Lower lobe of right lung (tissue), 2 donors: ENCODE measurements at regions not wholly inside any gene's neighbourhood (a gene's known extent, or its start where the extent isn't known, plus 50 kb on each side); places are given as distances from the start of the nearest gene placed in this dataset.

Experiments
- ATAC-seq, 2 donors: fragments of 200-7000 bp; cut with Tn5 transposase; one replicate each; pipeline ENCODE4 v1.9.1; 2020 to 2022; ENCODE audit warnings: mild to moderate bottlenecking in 2 of 2, moderate library complexity in 2 of 2
- DNase-seq: peaks from one replicate; pipeline ENCODE4 v3.0.0-alpha.2; 2020
- H3K27ac ChIP-seq: fragments of 200-600 bp; one replicate; pipeline ENCODE4 v1.8.0; 2022
- H3K27me3 ChIP-seq: fragments of 200-600 bp; one replicate; pipeline ENCODE4 v1.8.0; 2022; ENCODE audit warnings: low read depth
- H3K36me3 ChIP-seq: fragments of 200-600 bp; one replicate; pipeline ENCODE4 v1.8.0; 2022; ENCODE audit warnings: mild to moderate bottlenecking
- H3K4me1 ChIP-seq: fragments of 200-600 bp; one replicate; pipeline ENCODE4 v1.8.0; 2022
- H3K4me3 ChIP-seq: fragments of 200-600 bp; one replicate; pipeline ENCODE4 v1.8.0; 2022; ENCODE audit warnings: mild to moderate bottlenecking
- H3K9me3 ChIP-seq: fragments of 200-600 bp; one replicate; pipeline ENCODE4 v1.8.0; 2022
- intact Hi-C: fragments of 100-400 bp; cut with DNase I; formaldehyde crosslinking; loops from one replicate; pipeline ENCODE4 v1.11.0; 2022
- TF ChIP-seq, protein P1 (sequence below): fragments of 200-600 bp; IDR thresholded peaks from one replicate; pipeline ENCODE4 v1.8.0; 2022; ENCODE audit warnings: antibody characterized with exemption, mild to moderate bottlenecking
- donor health status: DM: no; HTN: yes; CAD: no; lungs with severe emphysema.

DNA sequence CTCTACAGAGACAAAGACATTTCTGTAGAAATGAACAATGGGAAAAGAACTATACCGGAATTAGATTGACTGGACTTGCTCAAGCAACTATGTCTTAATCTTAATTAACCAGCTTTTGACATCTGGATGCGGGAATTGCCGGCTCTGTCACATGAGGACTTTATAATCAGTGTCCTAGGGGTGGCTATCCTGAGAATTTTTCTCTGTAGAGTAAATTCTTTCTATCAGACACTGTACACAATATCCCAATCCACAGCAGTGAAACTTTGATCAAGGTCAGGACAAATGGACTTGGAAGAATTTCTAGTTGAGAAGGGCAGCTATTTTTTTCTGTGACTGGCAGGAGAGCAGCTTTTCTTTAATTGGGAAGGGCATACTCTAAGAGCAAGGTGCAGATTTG, 322.1 kb downstream of the HRH4 start:
- ATAC-seq (no peak), DNase-seq (no peak)
- no peaks in the 10 kb centered on the region for H3K4me1 ChIP-seq
- no peaks in the 10 kb centered on the region for H3K27me3 ChIP-seq
- TF ChIP-seq, protein P1, sequence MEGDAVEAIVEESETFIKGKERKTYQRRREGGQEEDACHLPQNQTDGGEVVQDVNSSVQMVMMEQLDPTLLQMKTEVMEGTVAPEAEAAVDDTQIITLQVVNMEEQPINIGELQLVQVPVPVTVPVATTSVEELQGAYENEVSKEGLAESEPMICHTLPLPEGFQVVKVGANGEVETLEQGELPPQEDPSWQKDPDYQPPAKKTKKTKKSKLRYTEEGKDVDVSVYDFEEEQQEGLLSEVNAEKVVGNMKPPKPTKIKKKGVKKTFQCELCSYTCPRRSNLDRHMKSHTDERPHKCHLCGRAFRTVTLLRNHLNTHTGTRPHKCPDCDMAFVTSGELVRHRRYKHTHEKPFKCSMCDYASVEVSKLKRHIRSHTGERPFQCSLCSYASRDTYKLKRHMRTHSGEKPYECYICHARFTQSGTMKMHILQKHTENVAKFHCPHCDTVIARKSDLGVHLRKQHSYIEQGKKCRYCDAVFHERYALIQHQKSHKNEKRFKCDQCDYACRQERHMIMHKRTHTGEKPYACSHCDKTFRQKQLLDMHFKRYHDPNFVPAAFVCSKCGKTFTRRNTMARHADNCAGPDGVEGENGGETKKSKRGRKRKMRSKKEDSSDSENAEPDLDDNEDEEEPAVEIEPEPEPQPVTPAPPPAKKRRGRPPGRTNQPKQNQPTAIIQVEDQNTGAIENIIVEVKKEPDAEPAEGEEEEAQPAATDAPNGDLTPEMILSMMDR: no peak
- H3K36me3 ChIP-seq: no peaks in the 10 kb centered on the region
- H3K27ac ChIP-seq: no peak overlapping the region
- no peaks in the 10 kb centered on the region for H3K9me3 ChIP-seq
- intact Hi-C loops: no loop called here
- no peak overlapping the region for H3K4me3 ChIP-seq

DNA sequence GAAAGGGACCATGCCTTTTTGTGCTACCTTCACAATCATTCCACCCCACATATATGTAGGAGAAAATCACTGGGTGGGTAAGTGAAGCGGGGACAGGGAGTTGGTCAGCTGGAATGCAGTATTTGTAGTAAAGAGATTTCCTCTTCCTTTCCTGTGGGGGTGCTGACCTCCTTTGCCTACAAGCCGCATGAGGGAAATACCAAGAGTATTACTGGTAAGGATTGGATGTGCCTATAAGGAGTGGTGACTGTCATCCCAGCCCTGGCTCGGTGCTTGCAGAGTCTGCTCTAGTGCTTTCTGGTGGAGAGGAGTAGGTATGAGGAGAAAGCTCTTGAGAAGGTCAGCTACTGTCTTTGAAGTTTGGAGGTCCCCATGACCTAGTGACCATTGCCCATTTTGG, 324.6 kb downstream of the HRH4 start:
- Histone ChIP-seq H3K4me1 (no peaks in the 10 kb centered on the region), H3K27ac (no peak overlapping the region), H3K4me3 (no peak overlapping the region), H3K9me3 (no peaks in the 10 kb centered on the region), H3K27me3 (no peaks in the 10 kb centered on the region), H3K36me3 (no peaks in the 10 kb centered on the region)
- ATAC-seq (no peak), DNase-seq (no peak)
- intact Hi-C loops: no loop called here
- TF ChIP-seq, protein P1: no peak

DNA sequence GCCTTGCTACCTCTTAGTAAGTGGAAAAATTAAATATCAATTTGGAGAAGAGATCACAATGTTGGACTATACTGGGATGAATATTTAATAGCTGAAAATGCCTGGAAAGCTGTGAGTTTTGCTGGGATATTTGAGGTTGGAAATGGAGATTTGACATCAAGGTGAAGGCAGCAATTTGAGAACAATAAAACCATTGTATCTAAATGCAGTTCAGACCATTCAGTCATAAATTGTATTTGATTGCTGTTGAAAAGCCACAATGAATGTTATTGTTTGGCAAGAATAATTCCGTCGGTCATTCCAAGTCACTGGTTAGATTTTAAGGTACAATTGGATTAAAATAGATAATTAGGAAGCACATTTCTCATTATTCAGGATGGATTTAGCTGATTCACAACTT, 325.6 kb downstream of the HRH4 start:
- Histone ChIP-seq H3K27me3 (no peaks in the 10 kb centered on the region), H3K4me3 (no peak overlapping the region), H3K27ac (no peak overlapping the region), H3K36me3 (no peaks in the 10 kb centered on the region), H3K4me1 (no peaks in the 10 kb centered on the region), H3K9me3 (no peaks in the 10 kb centered on the region)
- DNase-seq (no peak), ATAC-seq (no peak)
- TF ChIP-seq, protein P1: no peak
- intact Hi-C loops: no loop called here

DNA sequence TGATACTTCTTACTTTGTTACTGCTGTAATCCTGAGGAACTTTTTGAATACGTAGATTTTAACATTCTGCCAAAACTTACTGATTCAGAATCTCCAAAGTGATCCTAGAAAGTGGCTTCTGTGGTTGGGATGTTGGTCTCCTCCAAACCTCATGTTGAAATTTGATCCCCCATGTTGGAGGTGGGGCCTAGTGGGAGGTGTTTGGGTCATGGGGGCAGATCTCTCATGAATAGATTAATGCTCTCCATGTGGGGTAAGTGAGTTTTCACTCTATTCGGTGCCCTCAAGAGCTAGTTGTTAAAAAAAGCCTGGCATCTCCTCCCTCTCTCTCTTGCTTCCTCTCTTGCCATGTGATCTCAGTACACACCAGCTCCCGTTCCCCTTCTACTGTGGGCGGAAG, 329.9 kb downstream of the HRH4 start:
- ATAC-seq (no peak), DNase-seq (no peak)
- Histone ChIP-seq H3K27me3 (no peaks in the 10 kb centered on the region), H3K27ac (no peak overlapping the region), H3K36me3 (no peaks in the 10 kb centered on the region), H3K4me1 (no peaks in the 10 kb centered on the region), H3K4me3 (no peak overlapping the region), H3K9me3 (no peaks in the 10 kb centered on the region)
- TF ChIP-seq, protein P1: no peak
- intact Hi-C loops: no loop called here

DNA sequence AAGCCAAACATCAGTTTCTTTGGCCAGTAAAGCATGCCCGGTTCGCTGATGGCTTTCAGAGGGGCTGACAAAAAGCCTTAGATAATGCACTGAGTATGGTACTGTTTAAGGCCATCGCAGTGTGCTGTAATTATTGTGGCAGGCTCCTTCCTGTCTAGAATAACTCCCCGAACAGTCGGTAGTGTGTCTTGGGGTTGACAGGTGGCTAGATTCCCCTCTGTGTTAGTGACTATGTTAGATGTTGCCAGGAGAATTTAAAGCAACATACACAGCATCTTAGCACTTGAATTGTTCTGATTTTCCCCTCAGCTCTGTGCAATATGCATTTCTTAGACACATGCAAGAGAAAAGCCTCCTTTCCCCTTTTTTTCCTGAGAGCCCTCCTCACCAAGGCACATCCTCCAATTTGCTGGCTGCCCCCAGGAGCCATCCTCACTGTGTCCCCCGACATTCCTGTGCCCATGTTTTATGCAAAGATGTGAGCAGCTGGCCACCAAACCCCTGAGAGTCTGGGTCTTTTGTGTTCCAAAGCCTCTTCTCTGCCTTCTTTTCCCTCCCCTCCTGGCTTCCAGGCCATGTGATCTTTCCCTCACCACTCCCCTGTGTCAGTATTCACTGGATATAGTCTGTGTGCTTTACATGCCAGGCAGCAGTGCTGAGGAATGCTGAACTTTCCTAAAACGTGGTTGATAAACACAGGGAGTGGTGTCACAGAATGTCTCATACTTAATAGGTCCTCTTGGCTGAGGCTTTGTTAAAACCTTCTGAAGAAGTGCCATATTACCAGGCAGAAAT, 331.5 kb downstream of the HRH4 start:
- Histone ChIP-seq H3K4me1 (no peaks in the 10 kb centered on the region), H3K27ac (no peak overlapping the region), H3K27me3 (no peaks in the 10 kb centered on the region), H3K36me3 (no peaks in the 10 kb centered on the region), H3K4me3 (no peak overlapping the region), H3K9me3 (no peaks in the 10 kb centered on the region)
- intact Hi-C loops: no loop called here
- peak; percentile 69 to 73 for ATAC-seq
- DNase-seq: no peak
- TF ChIP-seq, protein P1: no peak
